ENCODE measurements at regions not wholly inside any gene's neighbourhood (a gene's known extent, or its start where the extent isn't known, plus 50 kb on each side); places are given as distances from the start of the nearest gene placed in this dataset.

DNA sequence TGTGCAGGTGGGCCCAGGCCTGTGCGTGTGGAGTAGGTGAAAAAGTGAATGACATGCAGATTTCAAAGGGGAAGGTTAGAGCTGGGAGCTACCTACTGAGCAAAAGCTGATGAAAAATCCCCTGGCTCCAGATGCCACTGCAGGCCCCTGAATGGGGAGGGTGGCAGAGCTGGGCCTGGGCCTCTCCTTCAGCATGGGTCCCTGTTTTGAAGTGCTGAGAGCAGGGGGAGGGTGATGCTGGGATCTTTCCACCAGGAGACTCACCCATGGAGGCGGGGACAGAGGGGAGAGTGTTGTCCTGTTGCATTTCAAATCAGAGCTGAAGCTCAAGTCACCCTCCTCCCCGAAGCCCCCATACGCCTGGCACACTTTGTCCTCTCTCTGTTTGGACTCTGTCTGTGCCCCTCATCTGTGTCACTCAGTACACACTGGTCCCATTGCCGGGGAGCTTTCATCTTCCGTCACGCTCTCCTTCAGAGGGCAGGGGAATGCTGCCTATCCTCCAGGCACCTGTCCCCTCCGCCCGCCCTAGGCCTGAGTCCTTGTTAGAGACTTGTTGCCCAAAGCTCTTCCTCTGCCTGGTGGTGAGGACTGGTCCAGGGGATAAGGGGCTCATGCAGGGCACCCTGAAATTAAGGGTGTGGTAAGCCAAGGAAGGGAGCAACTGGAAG, 206.6 kb downstream of the HAUS1 start:
- CTCF ChIA-PET, result interaction anchor here (0.6 to 0.7 kb wide), 2 partner anchors 29 to 52 kb away, joined by 3 read pairs; no protein-coding TSS in a partner anchor

GRCh38 chr18:46311491-46311890, 207.3 kb downstream of the HAUS1 start:
- ChIA-PET CTCF (interaction anchor here (0.8 kb wide), 1 partner anchor 30 kb away, joined by 3 read pairs; no protein-coding TSS in a partner anchor), POLR2A (no interaction called here)
- no peaks in the 10 kb centered on the region for H3K27me3 ChIP-seq (ENCODE audit: control insufficient read depth, insufficient read depth, low read length)
- in situ Hi-C loops (cut with HindIII; ENCODE audit: low pct_unique_long_range_greater_than_20kb, low sequenced_read_pairs), result no loop called here
- no peak for DNase-seq (ENCODE audit: low read depth, low spot score)
- no peaks in the 10 kb centered on the region for H3K4me1 ChIP-seq (ENCODE audit: control insufficient read depth, insufficient read depth, low read length)
- no TSS peak for BruUV-seq (replicated peaks)
- no peak for ATAC-seq
- H3K4me3 ChIP-seq (ENCODE audit: low read depth in 2 of 2, low read length in 2 of 2), result no peak overlapping the region
- TF ChIP-seq, protein P1, sequence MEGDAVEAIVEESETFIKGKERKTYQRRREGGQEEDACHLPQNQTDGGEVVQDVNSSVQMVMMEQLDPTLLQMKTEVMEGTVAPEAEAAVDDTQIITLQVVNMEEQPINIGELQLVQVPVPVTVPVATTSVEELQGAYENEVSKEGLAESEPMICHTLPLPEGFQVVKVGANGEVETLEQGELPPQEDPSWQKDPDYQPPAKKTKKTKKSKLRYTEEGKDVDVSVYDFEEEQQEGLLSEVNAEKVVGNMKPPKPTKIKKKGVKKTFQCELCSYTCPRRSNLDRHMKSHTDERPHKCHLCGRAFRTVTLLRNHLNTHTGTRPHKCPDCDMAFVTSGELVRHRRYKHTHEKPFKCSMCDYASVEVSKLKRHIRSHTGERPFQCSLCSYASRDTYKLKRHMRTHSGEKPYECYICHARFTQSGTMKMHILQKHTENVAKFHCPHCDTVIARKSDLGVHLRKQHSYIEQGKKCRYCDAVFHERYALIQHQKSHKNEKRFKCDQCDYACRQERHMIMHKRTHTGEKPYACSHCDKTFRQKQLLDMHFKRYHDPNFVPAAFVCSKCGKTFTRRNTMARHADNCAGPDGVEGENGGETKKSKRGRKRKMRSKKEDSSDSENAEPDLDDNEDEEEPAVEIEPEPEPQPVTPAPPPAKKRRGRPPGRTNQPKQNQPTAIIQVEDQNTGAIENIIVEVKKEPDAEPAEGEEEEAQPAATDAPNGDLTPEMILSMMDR (IDR thresholded peaks at IDR 0.05), result no peak
- no peak for TF ChIP-seq TCF7L2 (IDR thresholded peaks at IDR 0.05; ENCODE audit: low read depth, low read length)
- no peak for TF ChIP-seq SIN3A (IDR thresholded peaks at IDR 0.05; ENCODE audit: borderline replicate concordance, insufficient read depth, low read depth, low read length)
- TF ChIP-seq REST (IDR thresholded peaks at IDR 0.05; ENCODE audit: insufficient read depth in 1 of 2, low read depth in 2 of 2, low read length in 1 of 2), result no peak
- no peak for TF ChIP-seq POLR2AphosphoS5 (IDR thresholded peaks at IDR 0.05; ENCODE audit: low read depth, low read length)
- no peaks in the 10 kb centered on the region for H3K36me3 ChIP-seq (ENCODE audit: control insufficient read depth, insufficient read depth, low read length)
- no peaks in the 10 kb centered on the region for H3K9me3 ChIP-seq (ENCODE audit: control insufficient read depth, insufficient read depth, low read depth, low read length)
- intact Hi-C loops (cut with micrococcal nuclease; ENCODE audit: unreplicated experiment), result no loop called here
- no peak overlapping the region for H3K27ac ChIP-seq (ENCODE audit: low read length)

More for the DNA sequence above, 206.6 kb downstream of the HAUS1 start:
- in situ Hi-C loops (cut with HindIII; ENCODE audit: low pct_unique_long_range_greater_than_20kb, low sequenced_read_pairs), result no loop called here
- no peaks in the 10 kb centered on the region for H3K36me3 ChIP-seq (ENCODE audit: control insufficient read depth, insufficient read depth, low read length)
- no peaks in the 10 kb centered on the region for H3K4me1 ChIP-seq (ENCODE audit: control insufficient read depth, insufficient read depth, low read length)
- no peak for ATAC-seq
- no peaks in the 10 kb centered on the region for H3K27me3 ChIP-seq (ENCODE audit: control insufficient read depth, insufficient read depth, low read length)
- intact Hi-C loops (cut with micrococcal nuclease; ENCODE audit: unreplicated experiment), result no loop called here
- H3K27ac ChIP-seq (ENCODE audit: low read length), result no peak overlapping the region
- POLR2A ChIA-PET, result no interaction called here
- TF ChIP-seq SIN3A (IDR thresholded peaks at IDR 0.05; ENCODE audit: borderline replicate concordance, insufficient read depth, low read depth, low read length) (no peak), TCF7L2 (IDR thresholded peaks at IDR 0.05; ENCODE audit: low read depth, low read length) (no peak), REST (IDR thresholded peaks at IDR 0.05; ENCODE audit: insufficient read depth in 1 of 2, low read depth in 2 of 2, low read length in 1 of 2) (no peak), POLR2AphosphoS5 (IDR thresholded peaks at IDR 0.05; ENCODE audit: low read depth, low read length) (no peak)
- TF ChIP-seq, protein P1 (IDR thresholded peaks at IDR 0.05), result no peak
- H3K9me3 ChIP-seq (ENCODE audit: control insufficient read depth, insufficient read depth, low read depth, low read length), result no peaks in the 10 kb centered on the region
- no peak overlapping the region for H3K4me3 ChIP-seq (ENCODE audit: low read depth in 2 of 2, low read length in 2 of 2)
- no peak for DNase-seq (ENCODE audit: low read depth, low spot score)
- no TSS peak for BruUV-seq (replicated peaks)

All from Panc1 (cell line).